OCI-LY1 (cell line): ENCODE measurements at regions not wholly inside any gene's neighbourhood (a gene's known extent, or its start where the extent isn't known, plus 50 kb on each side); places are given as distances from the start of the nearest gene placed in this dataset.

Experiments used
- H2AFZ ChIP-seq: fragments of 200-600 bp; sonication (generic), shearing (Covaris generic); 2 replicates; pipeline ENCODE4 v1.6.0; 2014; ENCODE audit warnings: antibody characterized with exemption, mild to moderate bottlenecking, low read length
- H3F3A ChIP-seq: fragments of 200-600 bp; sonication (generic), shearing (Covaris generic); 2 replicates; pipeline ENCODE4 v1.6.0; 2014; ENCODE audit warnings: mild to moderate bottlenecking, antibody characterized with exemption, low read length, moderate library complexity; ENCODE audit not compliant: insufficient read depth
- H3K27ac ChIP-seq: fragments of 200-600 bp; sonication (generic); 2 replicates; pipeline ENCODE4 v1.5.1; 2014; ENCODE audit warnings: low read length, mixed run types, mild to moderate bottlenecking, low read depth; ENCODE audit not compliant: poor library complexity, severe bottlenecking
- H3K27me3 ChIP-seq: fragments of 200-600 bp; sonication (generic); 2 replicates; pipeline ENCODE4 v1.6.0; 2014; ENCODE audit warnings: antibody characterized with exemption, mild to moderate bottlenecking, low read length, moderate library complexity; ENCODE audit not compliant: insufficient read depth
- H3K36me3 ChIP-seq: fragments of 200-600 bp; sonication (generic); 2 replicates; pipeline ENCODE4 v1.6.1; 2014; ENCODE audit warnings: mild to moderate bottlenecking, antibody characterized with exemption, low read length, moderate library complexity, mixed read lengths; ENCODE audit not compliant: insufficient read depth
- H3K4me1 ChIP-seq: fragments of 200-600 bp; sonication (generic); 2 replicates; pipeline ENCODE4 v1.5.1; 2014; ENCODE audit warnings: mild to moderate bottlenecking, low read length, moderate library complexity; ENCODE audit not compliant: insufficient read depth, severe bottlenecking
- H3K4me2 ChIP-seq: fragments of 200-600 bp; sonication (generic), shearing (Covaris generic); 2 replicates; pipeline ENCODE4 v1.6.1; 2014; ENCODE audit warnings: low read length
- H3K4me3 ChIP-seq: fragments of 200-600 bp; sonication (generic); 2 replicates; pipeline ENCODE4 v1.5.1; 2014; ENCODE audit warnings: low read length, low read depth, mild to moderate bottlenecking, mixed read lengths; ENCODE audit not compliant: poor library complexity, severe bottlenecking
- H3K79me2 ChIP-seq: fragments of 200-600 bp; shearing (Covaris generic); 2 replicates; pipeline ENCODE4 v1.6.1; 2016; ENCODE audit warnings: mixed run types, low read length, mixed read lengths; ENCODE audit not compliant: insufficient read depth
- H3K9ac ChIP-seq: fragments of 200-600 bp; sonication (generic), shearing (Covaris generic); 2 replicates; pipeline ENCODE4 v1.6.1; 2014; ENCODE audit warnings: mild to moderate bottlenecking, low read length, mixed read lengths
- H3K9me2 ChIP-seq: fragments of 200-600 bp; sonication (generic), shearing (Covaris generic); 2 replicates; pipeline ENCODE4 v1.6.1; 2014; ENCODE audit warnings: low read depth, mild to moderate bottlenecking, low read length, mixed read lengths
- H3K9me3 ChIP-seq: fragments of 200-600 bp; shearing (Covaris generic); 2 replicates; pipeline ENCODE4 v1.6.1; 2014; ENCODE audit warnings: low read length, mixed read lengths
- H4K20me1 ChIP-seq: fragments of 200-600 bp; sonication (generic), shearing (Covaris generic); 2 replicates; pipeline ENCODE4 v1.6.0; 2016; ENCODE audit warnings: mild to moderate bottlenecking, low read length; ENCODE audit not compliant: insufficient read depth
- CTCF ChIP-seq: fragments of 200-600 bp; sonication (generic), shearing (Covaris generic); IDR thresholded peaks from 2 replicates; pipeline ENCODE4 v1.5.1; 2017; ENCODE audit warnings: mild to moderate bottlenecking, antibody characterized with exemption, low read length, moderate library complexity, mixed read lengths
- EZH2 ChIP-seq: fragments of 200-600 bp; sonication (generic), shearing (Covaris generic); IDR thresholded peaks from 2 replicates; pipeline ENCODE4 v1.8.0; 2017; ENCODE audit warnings: borderline replicate concordance, mixed run types, mild to moderate bottlenecking, antibody characterized with exemption, low read length, moderate library complexity, mixed read lengths

DNA sequence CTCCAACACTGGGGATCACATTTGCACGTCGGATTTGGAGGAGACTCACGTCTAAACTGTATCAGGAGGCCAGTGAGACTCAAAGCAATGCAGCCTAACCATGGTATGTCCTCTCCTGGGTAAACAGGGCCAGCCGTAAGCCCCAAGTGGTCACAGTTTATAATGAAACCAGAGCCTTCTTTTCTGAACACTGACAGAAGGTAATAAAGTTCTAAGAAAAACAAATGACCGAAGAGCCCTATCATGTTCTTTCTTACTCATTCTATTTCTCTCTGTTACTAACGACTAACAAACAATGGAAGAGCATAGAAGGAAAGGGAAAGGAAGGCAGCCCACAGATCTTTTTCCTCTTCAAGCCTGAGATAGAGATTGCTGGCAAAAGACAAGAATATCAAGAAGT lies 796.8 kb upstream of the SOX11 start:
- no peak overlapping the region for H3K4me2 ChIP-seq
- H3K9me2 ChIP-seq: no peaks in the 10 kb centered on the region
- no peaks in the 10 kb centered on the region for H3K27me3 ChIP-seq
- no peaks in the 10 kb centered on the region for H3K79me2 ChIP-seq
- no peaks in the 10 kb centered on the region for H3F3A ChIP-seq
- H3K36me3 ChIP-seq: no peaks in the 10 kb centered on the region
- H3K9me3 ChIP-seq: no peaks in the 10 kb centered on the region
- H2AFZ ChIP-seq: no peak overlapping the region
- TF ChIP-seq EZH2 (no peak), CTCF (no peak)
- no peak overlapping the region for H3K27ac ChIP-seq
- H3K4me1 ChIP-seq: no peaks in the 10 kb centered on the region
- no peak overlapping the region for H3K4me3 ChIP-seq
- H3K9ac ChIP-seq: no peak overlapping the region
- no peaks in the 10 kb centered on the region for H4K20me1 ChIP-seq

DNA sequence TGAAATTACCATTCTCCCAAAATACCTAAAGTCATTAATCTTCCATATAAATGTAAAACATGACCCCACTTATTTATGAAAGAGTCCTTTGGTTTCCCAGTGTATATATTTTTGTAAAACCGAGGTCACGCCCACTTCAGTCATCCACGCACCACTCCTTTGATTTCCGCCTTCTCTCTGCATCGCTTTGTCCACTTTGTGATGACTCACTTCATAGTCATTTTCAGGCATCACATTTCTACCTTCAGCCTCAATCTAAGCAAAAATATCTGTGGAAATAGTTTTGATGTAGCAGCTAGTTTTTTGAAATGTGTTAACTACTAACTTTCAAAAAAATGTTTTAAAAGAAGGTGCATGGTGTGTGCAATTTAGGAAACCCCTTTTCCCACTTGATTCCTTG lies 793.5 kb upstream of the SOX11 start:
- Histone ChIP-seq H3K36me3 (no peaks in the 10 kb centered on the region), H4K20me1 (no peaks in the 10 kb centered on the region), H3K27me3 (no peaks in the 10 kb centered on the region), H3K79me2 (no peaks in the 10 kb centered on the region), H3K4me2 (no peak overlapping the region), H3K9me3 (no peaks in the 10 kb centered on the region), H3K9ac (no peak overlapping the region), H3K4me1 (no peaks in the 10 kb centered on the region), H3K4me3 (no peak overlapping the region), H3K9me2 (no peaks in the 10 kb centered on the region), H3K27ac (no peak overlapping the region), H3F3A (no peaks in the 10 kb centered on the region), H2AFZ (no peak overlapping the region)
- TF ChIP-seq EZH2 (no peak), CTCF (no peak)

- no peaks in the 10 kb centered on the region for H3K79me2 ChIP-seq
- no peaks in the 10 kb centered on the region for H3K9me3 ChIP-seq
- no peaks in the 10 kb centered on the region for H3K9me2 ChIP-seq
- H3K4me1 ChIP-seq: no peaks in the 10 kb centered on the region
- no peak overlapping the region for H3K4me2 ChIP-seq
- H3K9ac ChIP-seq: no peak overlapping the region
- H2AFZ ChIP-seq: no peak overlapping the region
- H3K4me3 ChIP-seq: no peak overlapping the region
- H3K27me3 ChIP-seq: no peaks in the 10 kb centered on the region
- no peaks in the 10 kb centered on the region for H3F3A ChIP-seq
- no peaks in the 10 kb centered on the region for H3K36me3 ChIP-seq
- H4K20me1 ChIP-seq: no peaks in the 10 kb centered on the region
- H3K27ac ChIP-seq: no peak overlapping the region
- TF ChIP-seq EZH2: no peak
- no peak for TF ChIP-seq CTCF
Measured at GRCh38 chr2:4900242-4900641, 791.9 kb upstream of the SOX11 start.
